ENCODE measurements at regions not wholly inside any gene's neighbourhood (a gene's known extent, or its start where the extent isn't known, plus 50 kb on each side); places are given as distances from the start of the nearest gene placed in this dataset.

DNA sequence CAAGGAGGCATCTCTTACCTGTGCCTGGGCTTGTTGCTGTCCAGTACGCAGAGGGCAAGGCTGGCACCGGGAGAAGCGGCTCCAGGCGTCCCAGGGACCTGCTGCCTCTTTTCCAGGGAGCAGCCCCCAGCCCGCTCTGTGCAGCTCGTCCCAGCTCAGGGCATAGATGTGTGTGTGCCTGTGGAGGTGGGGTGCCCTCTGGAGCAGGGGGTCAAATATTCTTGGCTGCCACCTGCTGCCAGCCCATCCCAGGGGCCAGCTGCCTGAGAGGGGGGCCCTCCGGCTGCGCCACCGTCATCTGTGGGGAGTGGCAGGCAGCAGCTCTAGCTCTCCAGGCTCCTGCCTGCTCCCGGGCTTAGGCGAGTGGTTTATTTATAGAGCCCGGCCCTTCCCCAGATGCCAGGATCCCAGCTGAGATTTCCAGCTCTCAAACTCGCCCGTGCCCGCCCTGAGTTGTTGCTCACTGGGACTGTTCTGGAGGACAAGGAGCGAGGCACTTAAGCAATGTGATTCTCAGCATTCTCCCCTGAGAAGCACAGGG is 87.5 kb downstream of the RTL6 start:
- Mint-ChIP-seq H3K9me3 (ENCODE audit: unreplicated experiment) (peaks cover 3% of the 10 kb centered on the region), H3K4me1 (ENCODE audit: unreplicated experiment) (no peaks in the 10 kb centered on the region), H3K36me3 (ENCODE audit: unreplicated experiment) (no peaks in the 10 kb centered on the region), H3K4me3 (ENCODE audit: unreplicated experiment) (no peak overlapping the region), H3K27ac (ENCODE audit: unreplicated experiment) (no peak overlapping the region), H3K27me3 (ENCODE audit: unreplicated experiment) (peaks cover 35% of the 10 kb centered on the region)
- TF ChIP-seq CTCF (IDR thresholded peaks at IDR 0.05), result no peak
- DNase-seq (ENCODE audit: extremely low spot score, unreplicated experiment), result no peak

DNA sequence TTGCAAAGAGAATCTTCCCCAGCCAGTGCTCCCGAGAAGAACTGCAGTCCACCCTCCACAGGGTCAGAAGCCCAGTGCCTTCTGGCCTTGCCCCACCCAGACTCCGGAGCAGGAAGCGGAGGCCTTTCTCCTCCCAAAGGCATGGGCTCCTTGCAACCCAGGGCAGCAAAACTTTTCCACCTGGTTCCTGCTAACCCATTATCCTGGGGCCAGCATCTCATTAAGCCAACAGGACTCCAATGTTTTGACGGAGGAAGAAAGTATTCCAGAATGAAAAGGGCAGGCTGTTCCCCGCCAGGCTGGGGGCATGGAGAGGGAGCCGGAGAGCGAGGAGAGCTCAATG is 88.1 kb downstream of the RTL6 start:
- H3K36me3 Mint-ChIP-seq (ENCODE audit: unreplicated experiment), result no peaks in the 10 kb centered on the region
- no peaks in the 10 kb centered on the region for H3K4me1 Mint-ChIP-seq (ENCODE audit: unreplicated experiment)
- TF ChIP-seq CTCF (IDR thresholded peaks at IDR 0.05), result no peak
- H3K27me3 Mint-ChIP-seq (ENCODE audit: unreplicated experiment), result peaks cover 29% of the 10 kb centered on the region
- no peak overlapping the region for H3K27ac Mint-ChIP-seq (ENCODE audit: unreplicated experiment)
- H3K4me3 Mint-ChIP-seq (ENCODE audit: unreplicated experiment), result no peak overlapping the region
- H3K9me3 Mint-ChIP-seq (ENCODE audit: unreplicated experiment), result no peaks in the 10 kb centered on the region
- DNase-seq (ENCODE audit: extremely low spot score, unreplicated experiment), result no peak

DNA sequence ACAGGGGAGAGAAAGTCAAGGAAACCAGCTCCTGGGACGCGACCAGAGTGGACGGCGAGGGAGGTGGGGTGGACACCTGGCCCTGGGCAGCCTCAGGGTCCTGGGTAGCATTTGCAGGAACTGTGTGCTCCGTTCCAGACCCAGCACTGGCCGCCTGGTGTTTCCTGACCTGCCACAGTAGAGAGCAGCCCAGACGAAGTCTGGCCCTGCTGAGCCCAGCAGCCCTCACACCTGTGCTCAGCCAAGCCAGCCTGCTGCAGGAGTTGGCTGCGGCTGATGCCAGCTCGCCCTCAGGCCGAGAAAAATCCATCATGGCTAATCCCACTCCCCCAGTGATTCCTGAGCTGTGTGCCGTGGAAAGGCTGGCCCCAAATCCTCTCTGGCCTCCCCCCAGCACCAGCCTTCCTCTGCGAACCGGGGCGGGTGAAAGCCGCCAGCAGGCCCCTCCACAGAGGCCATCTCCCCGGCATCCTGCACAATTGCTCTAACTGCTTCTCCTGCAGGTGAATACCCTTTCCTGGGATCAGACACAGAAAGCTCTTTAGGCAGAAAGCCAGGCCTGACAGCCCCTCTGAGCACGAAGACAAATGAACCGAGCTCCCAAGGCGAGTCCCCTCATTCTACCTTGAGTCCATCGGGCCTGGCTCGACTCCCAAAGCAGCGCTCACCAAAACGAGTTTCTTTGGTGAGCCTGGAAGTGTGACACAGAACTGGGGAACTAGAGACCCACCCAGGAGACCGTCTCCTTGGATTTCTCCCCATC is 88.6 kb downstream of the RTL6 start:
- Mint-ChIP-seq H3K36me3 (ENCODE audit: unreplicated experiment) (no peaks in the 10 kb centered on the region), H3K27ac (ENCODE audit: unreplicated experiment) (no peak overlapping the region), H3K9me3 (ENCODE audit: unreplicated experiment) (no peaks in the 10 kb centered on the region), H3K4me1 (ENCODE audit: unreplicated experiment) (no peaks in the 10 kb centered on the region), H3K27me3 (ENCODE audit: unreplicated experiment) (peaks cover 24% of the 10 kb centered on the region), H3K4me3 (ENCODE audit: unreplicated experiment) (no peak overlapping the region)
- TF ChIP-seq CTCF (IDR thresholded peaks at IDR 0.05), result no peak
- no peak for DNase-seq (ENCODE audit: extremely low spot score, unreplicated experiment)

- Mint-ChIP-seq H3K27ac (ENCODE audit: unreplicated experiment) (no peak overlapping the region), H3K27me3 (ENCODE audit: unreplicated experiment) (peaks cover 25% of the 10 kb centered on the region), H3K9me3 (ENCODE audit: unreplicated experiment) (no peaks in the 10 kb centered on the region), H3K36me3 (ENCODE audit: unreplicated experiment) (no peaks in the 10 kb centered on the region), H3K4me1 (ENCODE audit: unreplicated experiment) (no peaks in the 10 kb centered on the region), H3K4me3 (ENCODE audit: unreplicated experiment) (no peak overlapping the region)
- no peak for TF ChIP-seq CTCF (IDR thresholded peaks at IDR 0.05)
- DNase-seq (ENCODE audit: extremely low spot score, unreplicated experiment), result no peak
Measured at GRCh38 chr22:44408829-44409192, 89.2 kb downstream of the RTL6 start.

- H3K9me3 Mint-ChIP-seq (ENCODE audit: unreplicated experiment), result no peaks in the 10 kb centered on the region
- no peak overlapping the region for H3K4me3 Mint-ChIP-seq (ENCODE audit: unreplicated experiment)
- peaks cover 28% of the 10 kb centered on the region for H3K27me3 Mint-ChIP-seq (ENCODE audit: unreplicated experiment)
- no peaks in the 10 kb centered on the region for H3K36me3 Mint-ChIP-seq (ENCODE audit: unreplicated experiment)
- TF ChIP-seq CTCF (IDR thresholded peaks at IDR 0.05), result no peak
- H3K27ac Mint-ChIP-seq (ENCODE audit: unreplicated experiment), result no peak overlapping the region
- no peak for DNase-seq (ENCODE audit: extremely low spot score, unreplicated experiment)
- no peaks in the 10 kb centered on the region for H3K4me1 Mint-ChIP-seq (ENCODE audit: unreplicated experiment)
Measured at GRCh38 chr22:44407987-44408828, 89.8 kb downstream of the RTL6 start.
